ENCODE measurements at regions not wholly inside any gene's neighbourhood (a gene's known extent, or its start where the extent isn't known, plus 50 kb on each side); places are given as distances from the start of the nearest gene placed in this dataset.

DNA sequence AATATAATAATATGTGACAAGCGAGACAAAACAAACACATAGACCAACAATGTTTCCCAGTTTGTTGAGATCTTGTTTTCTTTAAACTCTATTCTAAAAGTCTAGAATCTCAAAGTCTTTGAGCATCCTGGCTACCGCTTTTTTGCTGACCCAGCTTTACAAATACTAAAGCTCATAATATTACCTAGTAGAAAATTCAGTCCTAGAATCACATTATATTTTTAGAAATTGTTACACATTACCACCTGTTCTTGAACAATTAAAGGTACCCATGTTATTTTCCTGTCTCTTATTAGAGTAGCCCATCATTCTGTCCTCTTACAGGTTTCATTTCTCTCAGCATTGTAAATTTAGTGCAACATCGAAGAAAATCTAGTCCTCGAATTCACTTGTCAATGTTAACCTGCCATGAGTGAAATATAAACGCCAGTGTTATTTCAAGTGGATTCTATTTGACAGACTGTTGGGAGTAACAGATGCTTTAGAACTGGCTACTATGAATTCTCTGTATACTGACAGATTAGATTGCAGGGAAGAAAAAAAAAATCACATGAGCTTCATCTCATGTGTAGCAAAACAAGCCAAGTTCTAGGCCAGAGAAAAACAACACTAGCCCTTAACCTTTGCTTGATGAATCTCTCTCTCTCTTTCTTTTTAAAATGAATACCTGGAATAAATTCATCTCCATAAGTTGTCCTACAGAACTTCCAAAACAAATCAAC is 851.2 kb upstream of the ADAMTS5 start:
- Histone ChIP-seq H3K9me3 (ENCODE audit: insufficient read depth, low read depth, low read length) (no peaks in the 10 kb centered on the region), H3K4me3 (ENCODE audit: low read length, poor library complexity, severe bottlenecking) (no peak overlapping the region), H4K20me1 (ENCODE audit: insufficient read depth, low read length, poor library complexity, severe bottlenecking) (no peaks in the 10 kb centered on the region)

DNA sequence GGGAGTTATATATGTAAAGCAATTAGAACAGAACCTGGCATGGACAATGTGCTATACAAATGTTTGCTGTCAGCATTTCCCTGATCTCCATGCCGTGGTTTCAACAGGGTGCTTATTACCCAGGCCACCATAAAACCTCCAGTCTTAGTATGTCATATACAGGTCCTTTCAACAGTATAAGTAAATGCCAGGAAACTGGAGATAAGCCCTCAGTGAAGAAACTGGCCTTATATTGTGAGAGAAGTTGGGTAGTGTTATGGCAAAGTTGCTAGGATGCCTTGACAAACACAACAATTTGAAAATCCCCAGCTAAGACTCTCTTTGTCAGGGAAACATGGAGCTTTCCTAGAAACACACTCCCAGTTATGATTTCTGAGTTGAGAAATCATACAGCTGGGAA is 850.2 kb upstream of the ADAMTS5 start:
- Histone ChIP-seq H3F3A (ENCODE audit: low read depth) (no peaks in the 10 kb centered on the region), H3K4me1 (ENCODE audit: insufficient read depth, low read length, poor library complexity, severe bottlenecking) (no peaks in the 10 kb centered on the region), H3K4me2 (ENCODE audit: low read depth, low read length, poor library complexity, severe bottlenecking) (no peak overlapping the region), H3K79me2 (ENCODE audit: insufficient read depth, low read length) (no peaks in the 10 kb centered on the region), H2AFZ (ENCODE audit: low read length) (no peak overlapping the region), H3K36me3 (ENCODE audit: insufficient read depth, low read length) (no peaks in the 10 kb centered on the region), H3K9ac (ENCODE audit: low read depth, low read length, poor library complexity, severe bottlenecking) (no peak overlapping the region), H3K9me2 (replicated peaks; ENCODE audit: low read depth, low read length) (no peaks in the 10 kb centered on the region), H3K27me3 (ENCODE audit: insufficient read depth, low read length, poor library complexity, severe bottlenecking) (no peaks in the 10 kb centered on the region), H3K9me3 (ENCODE audit: insufficient read depth, low read depth, low read length) (no peaks in the 10 kb centered on the region), H3K4me3 (ENCODE audit: low read length, poor library complexity, severe bottlenecking) (no peak overlapping the region), H4K20me1 (ENCODE audit: insufficient read depth, low read length, poor library complexity, severe bottlenecking) (no peaks in the 10 kb centered on the region)
- TF ChIP-seq, protein P1, sequence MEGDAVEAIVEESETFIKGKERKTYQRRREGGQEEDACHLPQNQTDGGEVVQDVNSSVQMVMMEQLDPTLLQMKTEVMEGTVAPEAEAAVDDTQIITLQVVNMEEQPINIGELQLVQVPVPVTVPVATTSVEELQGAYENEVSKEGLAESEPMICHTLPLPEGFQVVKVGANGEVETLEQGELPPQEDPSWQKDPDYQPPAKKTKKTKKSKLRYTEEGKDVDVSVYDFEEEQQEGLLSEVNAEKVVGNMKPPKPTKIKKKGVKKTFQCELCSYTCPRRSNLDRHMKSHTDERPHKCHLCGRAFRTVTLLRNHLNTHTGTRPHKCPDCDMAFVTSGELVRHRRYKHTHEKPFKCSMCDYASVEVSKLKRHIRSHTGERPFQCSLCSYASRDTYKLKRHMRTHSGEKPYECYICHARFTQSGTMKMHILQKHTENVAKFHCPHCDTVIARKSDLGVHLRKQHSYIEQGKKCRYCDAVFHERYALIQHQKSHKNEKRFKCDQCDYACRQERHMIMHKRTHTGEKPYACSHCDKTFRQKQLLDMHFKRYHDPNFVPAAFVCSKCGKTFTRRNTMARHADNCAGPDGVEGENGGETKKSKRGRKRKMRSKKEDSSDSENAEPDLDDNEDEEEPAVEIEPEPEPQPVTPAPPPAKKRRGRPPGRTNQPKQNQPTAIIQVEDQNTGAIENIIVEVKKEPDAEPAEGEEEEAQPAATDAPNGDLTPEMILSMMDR (conservative IDR thresholded peaks at IDR 0.05; ENCODE audit: low read length): no peak
- no peak for TF ChIP-seq EZH2phosphoT487 (IDR thresholded peaks at IDR 0.05; ENCODE audit: borderline replicate concordance)

More for the DNA sequence above, 851.2 kb upstream of the ADAMTS5 start:
- H3K4me1 ChIP-seq (ENCODE audit: insufficient read depth, low read length, poor library complexity, severe bottlenecking): no peaks in the 10 kb centered on the region
- H3K4me2 ChIP-seq (ENCODE audit: low read depth, low read length, poor library complexity, severe bottlenecking): no peak overlapping the region
- no peaks in the 10 kb centered on the region for H3K36me3 ChIP-seq (ENCODE audit: insufficient read depth, low read length)
- H3K27me3 ChIP-seq (ENCODE audit: insufficient read depth, low read length, poor library complexity, severe bottlenecking): no peaks in the 10 kb centered on the region
- no peaks in the 10 kb centered on the region for H3F3A ChIP-seq (ENCODE audit: low read depth)
- no peak overlapping the region for H2AFZ ChIP-seq (ENCODE audit: low read length)
- H3K9me2 ChIP-seq (replicated peaks; ENCODE audit: low read depth, low read length): no peaks in the 10 kb centered on the region
- H3K9ac ChIP-seq (ENCODE audit: low read depth, low read length, poor library complexity, severe bottlenecking): no peak overlapping the region
- H3K79me2 ChIP-seq (ENCODE audit: insufficient read depth, low read length): no peaks in the 10 kb centered on the region
- TF ChIP-seq EZH2phosphoT487 (IDR thresholded peaks at IDR 0.05; ENCODE audit: borderline replicate concordance): no peak
- TF ChIP-seq, protein P1 (conservative IDR thresholded peaks at IDR 0.05; ENCODE audit: low read length): no peak

DNA sequence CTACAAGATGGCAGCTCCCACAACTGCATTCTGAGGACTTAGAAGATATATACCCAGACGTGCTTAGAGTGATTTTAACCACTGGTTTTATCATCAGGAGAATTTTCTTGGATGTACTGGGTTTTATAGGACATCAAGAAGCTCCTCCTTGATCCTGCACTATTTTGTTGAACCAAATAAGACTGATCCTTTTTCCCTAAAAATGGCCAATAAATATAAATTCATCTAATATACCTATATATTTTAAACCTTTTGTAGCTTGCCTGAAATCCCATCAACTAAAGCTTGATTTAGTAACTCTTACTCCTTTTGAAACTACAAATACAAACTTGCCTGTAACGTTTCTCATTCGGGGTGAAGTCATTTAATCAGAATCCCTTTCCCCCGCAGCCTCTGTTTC is 849.4 kb upstream of the ADAMTS5 start:
- no peaks in the 10 kb centered on the region for H3K9me3 ChIP-seq (ENCODE audit: insufficient read depth, low read depth, low read length)
- no peaks in the 10 kb centered on the region for H3K36me3 ChIP-seq (ENCODE audit: insufficient read depth, low read length)
- no peaks in the 10 kb centered on the region for H3K79me2 ChIP-seq (ENCODE audit: insufficient read depth, low read length)
- no peaks in the 10 kb centered on the region for H3K27me3 ChIP-seq (ENCODE audit: insufficient read depth, low read length, poor library complexity, severe bottlenecking)
- H3K4me3 ChIP-seq (ENCODE audit: low read length, poor library complexity, severe bottlenecking): no peak overlapping the region
- H3F3A ChIP-seq (ENCODE audit: low read depth): no peaks in the 10 kb centered on the region
- H4K20me1 ChIP-seq (ENCODE audit: insufficient read depth, low read length, poor library complexity, severe bottlenecking): no peaks in the 10 kb centered on the region
- no peaks in the 10 kb centered on the region for H3K9me2 ChIP-seq (replicated peaks; ENCODE audit: low read depth, low read length)
- H3K4me1 ChIP-seq (ENCODE audit: insufficient read depth, low read length, poor library complexity, severe bottlenecking): no peaks in the 10 kb centered on the region
- no peak overlapping the region for H3K4me2 ChIP-seq (ENCODE audit: low read depth, low read length, poor library complexity, severe bottlenecking)
- no peak overlapping the region for H2AFZ ChIP-seq (ENCODE audit: low read length)
- TF ChIP-seq, protein P1 (conservative IDR thresholded peaks at IDR 0.05; ENCODE audit: low read length): no peak
- TF ChIP-seq EZH2phosphoT487 (IDR thresholded peaks at IDR 0.05; ENCODE audit: borderline replicate concordance): no peak
- no peak overlapping the region for H3K9ac ChIP-seq (ENCODE audit: low read depth, low read length, poor library complexity, severe bottlenecking)

All from Loucy (cell line).